ENCODE measurements at regions not wholly inside any gene's neighbourhood (a gene's known extent, or its start where the extent isn't known, plus 50 kb on each side); places are given as distances from the start of the nearest gene placed in this dataset.

DNA sequence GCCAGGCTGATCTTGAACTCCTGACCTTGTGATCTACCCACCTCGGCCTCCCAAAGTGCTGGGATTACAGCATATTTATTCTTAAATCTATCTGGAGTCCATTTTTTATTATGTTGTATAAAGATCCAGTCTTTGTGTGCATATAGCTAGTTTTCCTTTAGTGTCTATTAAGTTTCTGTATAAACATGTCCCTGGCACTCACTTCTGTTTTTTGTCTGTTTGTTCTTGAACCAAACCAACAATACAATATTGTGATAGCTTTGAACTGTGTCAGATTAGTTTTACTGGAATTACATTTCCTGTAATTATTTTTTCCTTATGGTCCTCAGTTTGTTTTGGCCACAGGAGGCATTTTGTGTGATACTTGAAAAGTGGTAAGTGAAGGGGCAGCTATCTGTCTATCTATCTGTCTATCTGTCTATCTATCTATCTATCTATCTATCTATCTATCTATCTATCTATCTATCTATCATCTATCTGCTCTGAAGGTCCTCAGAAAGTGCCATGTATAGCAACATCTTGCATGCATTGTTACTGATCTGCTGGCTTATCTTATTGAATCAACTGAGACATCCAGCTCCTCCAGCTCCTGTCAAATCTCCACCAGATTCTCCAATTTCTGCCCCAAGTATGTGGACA, 70.9 kb upstream of the ACVR1 start:
- Histone ChIP-seq H3K27ac (no peak overlapping the region), H3K36me3 (no peaks in the 10 kb centered on the region), H3K4me1 (replicated peaks) (no peaks in the 10 kb centered on the region), H3K4me3 (no peak overlapping the region), H3K27me3 (replicated peaks; ENCODE audit: insufficient read depth) (no peaks in the 10 kb centered on the region), H3K9me3 (no peaks in the 10 kb centered on the region)
- 30% methylated on average over 1 of the region's 1 CpG for WGBS
- intact Hi-C loops (cut with DNase I): no loop called here
- DNase-seq (ENCODE audit: low spot score): no peak
- TF ChIP-seq, protein P1, sequence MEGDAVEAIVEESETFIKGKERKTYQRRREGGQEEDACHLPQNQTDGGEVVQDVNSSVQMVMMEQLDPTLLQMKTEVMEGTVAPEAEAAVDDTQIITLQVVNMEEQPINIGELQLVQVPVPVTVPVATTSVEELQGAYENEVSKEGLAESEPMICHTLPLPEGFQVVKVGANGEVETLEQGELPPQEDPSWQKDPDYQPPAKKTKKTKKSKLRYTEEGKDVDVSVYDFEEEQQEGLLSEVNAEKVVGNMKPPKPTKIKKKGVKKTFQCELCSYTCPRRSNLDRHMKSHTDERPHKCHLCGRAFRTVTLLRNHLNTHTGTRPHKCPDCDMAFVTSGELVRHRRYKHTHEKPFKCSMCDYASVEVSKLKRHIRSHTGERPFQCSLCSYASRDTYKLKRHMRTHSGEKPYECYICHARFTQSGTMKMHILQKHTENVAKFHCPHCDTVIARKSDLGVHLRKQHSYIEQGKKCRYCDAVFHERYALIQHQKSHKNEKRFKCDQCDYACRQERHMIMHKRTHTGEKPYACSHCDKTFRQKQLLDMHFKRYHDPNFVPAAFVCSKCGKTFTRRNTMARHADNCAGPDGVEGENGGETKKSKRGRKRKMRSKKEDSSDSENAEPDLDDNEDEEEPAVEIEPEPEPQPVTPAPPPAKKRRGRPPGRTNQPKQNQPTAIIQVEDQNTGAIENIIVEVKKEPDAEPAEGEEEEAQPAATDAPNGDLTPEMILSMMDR (IDR thresholded peaks at IDR 0.05): no peak
- peak; percentile 58 for TF ChIP-seq POLR2AphosphoS5 (IDR thresholded peaks at IDR 0.05)
- TF ChIP-seq POLR2A (IDR thresholded peaks at IDR 0.05): no peak

DNA sequence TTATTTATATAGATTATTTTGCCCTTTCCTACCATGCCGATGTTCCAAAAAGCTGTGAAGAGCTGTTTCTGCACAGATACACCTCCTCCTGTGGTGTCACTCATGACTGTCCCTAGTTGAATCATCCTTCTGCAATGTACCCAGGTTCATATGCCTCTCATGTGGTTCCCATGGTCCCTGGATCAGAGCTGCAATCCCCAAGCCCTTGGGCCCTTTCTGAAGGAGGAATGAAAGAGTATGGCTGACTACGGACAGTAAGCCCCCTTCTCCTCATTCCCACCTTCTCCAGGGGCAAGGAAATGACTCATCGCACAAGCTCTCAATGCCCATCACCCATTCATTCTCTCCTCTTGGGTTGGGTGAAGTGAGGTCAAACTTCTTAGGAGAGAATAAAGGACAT, 63.9 kb upstream of the ACVR1 start:
- WGBS: 92% methylated on average over 3 of the region's 3 CpGs

DNA sequence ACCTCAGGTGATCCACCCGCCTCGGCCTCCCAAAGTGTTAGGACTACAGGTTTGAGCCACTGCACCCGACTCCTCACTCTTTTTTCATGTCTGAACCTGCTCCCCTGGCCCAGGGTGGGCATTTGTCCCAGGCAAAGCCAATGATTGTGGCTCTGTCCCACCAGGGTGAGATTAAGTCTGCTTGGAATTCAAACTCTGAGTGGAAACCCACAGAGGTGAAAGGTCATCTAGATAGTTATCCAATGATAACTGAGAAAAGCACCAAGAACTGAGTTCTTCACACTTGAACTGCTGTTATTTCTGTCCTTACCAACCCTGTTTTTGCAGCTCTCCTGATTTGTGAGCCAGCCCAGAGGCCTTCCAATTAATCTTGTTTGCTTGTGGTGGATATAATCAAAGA, 62.4 kb upstream of the ACVR1 start:
- Histone ChIP-seq H3K27me3 (replicated peaks; ENCODE audit: insufficient read depth) (no peaks in the 10 kb centered on the region), H3K27ac (no peak overlapping the region), H3K4me3 (no peak overlapping the region), H3K9me3 (no peaks in the 10 kb centered on the region), H3K4me1 (replicated peaks) (no peaks in the 10 kb centered on the region), H3K36me3 (no peaks in the 10 kb centered on the region)
- TF ChIP-seq POLR2AphosphoS5 (IDR thresholded peaks at IDR 0.05) (no peak), POLR2A (IDR thresholded peaks at IDR 0.05) (no peak)
- TF ChIP-seq, protein P1 (IDR thresholded peaks at IDR 0.05): no peak
- DNase-seq (ENCODE audit: low spot score): no peak
- WGBS: 96% methylated on average over 3 of the region's 3 CpGs
- intact Hi-C loops (cut with DNase I): no loop called here

More for the DNA sequence above, 63.9 kb upstream of the ACVR1 start:
- intact Hi-C loops (cut with DNase I): no loop called here
- no peaks in the 10 kb centered on the region for H3K9me3 ChIP-seq
- no peaks in the 10 kb centered on the region for H3K36me3 ChIP-seq
- H3K4me3 ChIP-seq: no peak overlapping the region
- no peak for DNase-seq (ENCODE audit: low spot score)
- TF ChIP-seq POLR2A (IDR thresholded peaks at IDR 0.05): no peak
- TF ChIP-seq POLR2AphosphoS5 (IDR thresholded peaks at IDR 0.05): no peak
- TF ChIP-seq, protein P1 (IDR thresholded peaks at IDR 0.05): no peak
- H3K27me3 ChIP-seq (replicated peaks; ENCODE audit: insufficient read depth): no peaks in the 10 kb centered on the region
- no peak overlapping the region for H3K27ac ChIP-seq
- H3K4me1 ChIP-seq (replicated peaks): no peaks in the 10 kb centered on the region

DNA sequence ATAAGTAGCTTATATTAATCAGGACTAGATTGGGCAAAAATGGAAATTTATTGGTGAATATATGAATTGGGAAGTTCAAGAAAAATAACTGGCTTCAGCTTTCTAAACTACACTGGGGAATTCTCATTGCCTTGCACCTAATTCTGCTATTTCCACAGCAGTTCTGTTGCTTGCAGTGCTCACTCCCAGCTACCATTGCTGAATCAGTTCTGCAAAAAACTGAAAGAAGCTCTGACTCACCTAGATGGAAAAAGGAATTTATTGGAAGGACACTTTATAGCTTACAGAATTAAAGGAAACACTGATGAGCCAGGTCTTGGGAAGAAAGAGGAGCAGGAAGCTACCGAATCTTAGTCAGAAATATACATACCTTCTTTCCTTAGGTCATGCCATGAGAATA, 60.3 kb upstream of the ACVR1 start:
- WGBS: 88% methylated on average over 1 of the region's 1 CpG
- H3K4me3 ChIP-seq: no peak overlapping the region

More for the DNA sequence above, 60.3 kb upstream of the ACVR1 start:
- Histone ChIP-seq H3K27ac (no peak overlapping the region), H3K27me3 (replicated peaks; ENCODE audit: insufficient read depth) (no peaks in the 10 kb centered on the region), H3K36me3 (no peaks in the 10 kb centered on the region), H3K9me3 (no peaks in the 10 kb centered on the region), H3K4me1 (replicated peaks) (no peaks in the 10 kb centered on the region)
- TF ChIP-seq POLR2A (IDR thresholded peaks at IDR 0.05): no peak
- TF ChIP-seq, protein P1 (IDR thresholded peaks at IDR 0.05): no peak
- TF ChIP-seq POLR2AphosphoS5 (IDR thresholded peaks at IDR 0.05): no peak
- intact Hi-C loops (cut with DNase I): no loop called here
- no peak for DNase-seq (ENCODE audit: low spot score)

Measured in prostate gland (tissue), 2 donors.